Erythroblast (primary cell): ENCODE measurements at regions not wholly inside any gene's neighbourhood (a gene's known extent, or its start where the extent isn't known, plus 50 kb on each side); places are given as distances from the start of the nearest gene placed in this dataset.

Source experiments
- DNase-seq, 2 experiments: peaks; one replicate each; lab custom pipeline; 2025; lab: John Stamatoyannopoulos, UW
- GATA1 ChIP-seq: IDR thresholded peaks from 2 replicates; pipeline ENCODE4 v1.6.1; 2011; ENCODE audit warnings: low read depth, mild to moderate bottlenecking, control low read depth, low read length, moderate library complexity
- POLR2A ChIP-seq: IDR thresholded peaks from 2 replicates; pipeline ENCODE4 v1.6.1; 2011; ENCODE audit warnings: mild to moderate bottlenecking, low read length

DNA sequence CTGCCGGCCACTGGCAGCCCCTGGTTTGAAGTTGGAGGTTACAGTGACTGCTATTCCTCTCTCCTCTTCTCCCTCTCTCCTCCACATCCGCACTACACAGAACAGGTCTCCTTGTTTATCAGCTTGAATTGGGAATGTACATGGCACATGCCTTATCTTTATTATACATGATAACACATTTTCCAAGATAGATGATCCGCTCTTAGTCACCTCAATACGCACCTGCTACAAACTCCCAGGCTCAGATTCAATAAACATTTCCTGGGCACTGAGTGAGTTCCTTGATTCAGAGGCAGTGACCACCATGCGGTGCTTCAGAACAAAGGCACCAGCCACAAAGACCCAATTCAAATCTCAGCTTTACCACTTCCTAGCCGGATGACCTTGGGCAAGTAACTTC is 227.7 kb downstream of the TSHZ3 start:
- TF ChIP-seq POLR2A (no peak), GATA1 (no peak)
- DNase-seq = no peak

- TF ChIP-seq POLR2A = no peak
- TF ChIP-seq GATA1 = no peak
- DNase-seq = no peak
Observed at GRCh38 chr19:31120952-31121351, 228.3 kb downstream of the TSHZ3 start.

DNA sequence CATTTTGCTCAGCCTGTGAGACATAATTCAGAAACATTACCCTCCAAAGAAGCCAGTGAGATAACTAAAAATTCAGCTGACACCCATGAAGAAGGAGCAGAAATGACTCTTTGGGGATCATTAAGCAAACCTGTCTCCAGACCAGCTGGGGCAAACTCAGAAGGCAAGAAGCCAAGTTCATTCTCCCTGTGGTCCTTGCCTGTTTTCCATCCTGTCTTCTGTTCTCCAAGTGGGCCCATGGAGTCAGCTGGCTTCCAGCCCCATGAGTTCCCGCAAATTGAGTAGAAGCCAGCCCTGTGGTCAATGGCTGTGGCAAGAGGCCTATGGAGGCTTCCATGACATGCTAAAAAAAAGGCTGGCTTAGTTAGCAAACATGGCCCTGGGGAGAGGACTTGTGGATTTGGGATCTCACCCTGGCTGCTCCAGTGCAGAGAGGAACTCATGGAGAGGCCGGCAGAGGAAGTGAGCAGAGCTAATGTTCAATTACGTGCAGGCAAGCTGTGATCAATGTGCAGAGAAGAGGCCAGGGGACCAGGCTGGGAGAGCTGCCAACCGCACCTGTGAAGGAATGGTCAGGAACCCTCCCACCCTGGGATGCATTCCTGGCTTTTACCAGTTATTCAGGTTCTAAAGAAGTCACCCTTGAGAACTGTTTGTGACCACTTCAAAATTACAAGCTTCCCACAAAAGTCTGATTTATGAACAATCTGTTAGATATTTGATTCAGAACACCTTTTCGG is 229.1 kb downstream of the TSHZ3 start:
- DNase-seq = no peak
- TF ChIP-seq POLR2A (no peak), GATA1 (no peak)

DNA sequence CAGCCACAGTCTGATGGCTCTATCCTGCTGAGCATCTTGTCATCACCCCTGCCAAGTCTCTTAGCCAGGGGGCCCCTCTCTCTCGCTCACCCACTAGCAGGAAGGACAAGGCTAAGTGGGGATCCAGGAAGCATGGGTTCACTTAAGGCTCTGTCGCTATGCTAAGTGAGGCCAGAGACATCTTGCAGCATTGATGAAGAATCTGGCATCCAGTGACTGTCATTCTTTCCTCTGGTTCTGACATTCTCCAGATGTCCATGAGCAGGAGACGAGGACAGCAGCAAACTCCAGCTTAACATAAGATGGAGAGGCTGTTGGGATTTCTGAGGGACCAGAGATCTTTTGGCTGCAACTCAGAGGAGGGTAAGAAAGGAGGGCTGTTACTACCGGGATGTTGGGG is 230.2 kb downstream of the TSHZ3 start:
- DNase-seq = no peak
- TF ChIP-seq POLR2A (no peak), GATA1 (no peak)

DNA sequence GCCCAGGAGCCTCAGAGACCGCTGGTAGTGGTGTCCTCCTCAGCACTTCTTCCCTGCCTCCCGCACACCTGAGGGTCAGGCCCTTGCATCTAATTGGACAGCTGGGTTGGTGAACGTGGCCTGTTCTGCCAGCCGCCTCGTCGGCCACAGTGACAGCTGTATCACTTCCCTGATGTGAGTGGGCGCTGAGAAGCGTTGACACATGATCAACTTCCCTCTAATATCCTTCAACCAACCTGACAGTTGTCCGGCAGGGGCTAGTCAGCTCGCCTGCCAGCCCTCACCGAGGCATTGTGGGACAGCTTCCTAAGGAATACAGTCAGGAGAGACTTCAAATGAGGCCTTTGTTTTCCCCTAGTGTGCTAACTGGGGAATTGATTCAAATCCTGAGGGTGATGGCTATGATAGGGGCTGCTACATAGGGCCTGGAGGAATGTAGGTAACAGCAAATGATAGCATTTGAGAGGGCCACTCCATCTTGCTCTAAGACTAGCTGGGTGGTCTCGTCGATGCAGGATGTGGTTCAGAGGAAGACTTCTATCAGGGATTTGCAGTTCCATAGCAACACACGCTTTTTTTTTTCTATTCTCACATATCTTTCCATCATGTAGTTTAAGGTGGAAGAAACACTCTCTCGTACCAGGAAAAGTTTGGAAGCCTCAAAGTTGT is 230.8 kb downstream of the TSHZ3 start:
- no peak for TF ChIP-seq POLR2A
- TF ChIP-seq GATA1 = no peak

GRCh38 chr19:31114585-31114984 is 234.7 kb downstream of the TSHZ3 start:
- TF ChIP-seq POLR2A (no peak), GATA1 (no peak)
- DNase-seq = no peak

More for the DNA sequence above, 230.8 kb downstream of the TSHZ3 start:
- no peak for DNase-seq

GRCh38 chr19:31113293-31113692 is 235.9 kb downstream of the TSHZ3 start:
- TF ChIP-seq POLR2A (no peak), GATA1 (no peak)
- DNase-seq = no peak

DNA sequence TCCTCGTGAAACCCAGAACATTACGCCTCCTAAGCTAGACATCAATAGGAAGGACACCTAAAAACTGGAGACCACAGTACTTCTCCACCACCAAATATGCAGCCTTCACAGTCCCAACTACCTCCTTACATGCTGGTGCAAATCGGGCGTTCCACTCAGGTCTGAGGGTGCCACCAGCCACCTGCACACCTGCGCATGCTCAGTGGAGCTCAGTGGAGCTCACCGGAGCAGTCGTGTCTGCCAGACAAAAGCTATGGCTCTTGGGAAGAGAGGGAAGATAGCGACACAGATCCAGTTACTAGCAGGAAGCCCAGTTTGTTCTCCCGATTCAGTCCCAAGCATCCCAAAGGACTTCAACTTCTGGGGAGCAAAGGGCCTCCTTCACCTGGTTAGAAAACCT is 237.1 kb downstream of the TSHZ3 start:
- TF ChIP-seq POLR2A (no peak), GATA1 (no peak)
- DNase-seq = no peak

DNA sequence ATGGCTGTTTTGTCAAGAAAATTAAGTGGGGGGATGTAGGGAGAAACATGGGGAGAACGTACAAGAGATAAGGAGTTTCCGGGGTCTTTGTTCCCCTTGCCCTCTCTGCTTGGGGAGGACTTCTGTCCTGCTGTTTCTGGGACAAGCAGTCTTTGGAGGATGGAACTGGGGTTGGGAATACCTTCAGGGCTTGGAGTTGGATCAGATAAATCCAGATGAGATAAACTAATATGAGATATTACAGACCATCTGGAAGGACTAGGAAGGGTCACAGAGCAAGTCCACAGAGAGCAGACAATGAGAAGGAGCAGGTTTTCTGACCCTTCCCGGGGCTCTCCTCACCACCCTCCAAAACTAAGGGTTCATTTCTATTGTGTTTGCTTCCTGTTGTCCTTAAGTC is 237.5 kb downstream of the TSHZ3 start:
- no peak for DNase-seq
- TF ChIP-seq GATA1 (no peak), POLR2A (no peak)

GRCh38 chr19:31110336-31110735 is 238.9 kb downstream of the TSHZ3 start:
- no peak for DNase-seq

GRCh38 chr19:31109636-31110035 is 239.6 kb downstream of the TSHZ3 start:
- no peak for DNase-seq
- TF ChIP-seq POLR2A = no peak
- TF ChIP-seq GATA1 = no peak

More at GRCh38 chr19:31110336-31110735, 238.9 kb downstream of the TSHZ3 start:
- TF ChIP-seq GATA1 = no peak
- TF ChIP-seq POLR2A = no peak

DNA sequence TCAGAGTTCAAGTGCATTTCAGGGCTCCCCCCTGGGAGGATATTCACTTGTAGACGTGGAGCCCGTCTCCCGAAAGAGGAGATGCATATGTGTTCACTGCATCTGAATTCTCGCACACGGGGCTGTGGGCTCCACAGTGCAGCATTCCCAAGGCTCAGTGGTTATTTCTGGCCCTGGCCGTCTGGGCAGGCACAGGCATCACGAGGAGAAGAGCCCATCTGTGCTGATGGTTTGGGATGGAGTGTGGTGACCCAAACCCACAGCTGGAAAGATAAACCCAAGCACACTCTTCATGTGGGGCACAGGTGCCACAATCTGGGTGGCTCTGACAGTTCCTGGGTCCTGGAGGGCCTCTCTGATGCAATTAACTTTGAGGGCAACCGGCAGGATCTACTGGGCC is 242.1 kb downstream of the TSHZ3 start:
- no peak for TF ChIP-seq POLR2A
- TF ChIP-seq GATA1 = no peak
- DNase-seq = no peak

GRCh38 chr19:31105761-31106160 is 243.5 kb downstream of the TSHZ3 start:
- DNase-seq = no peak
- TF ChIP-seq POLR2A = no peak

GRCh38 chr19:31104451-31104850 is 244.8 kb downstream of the TSHZ3 start:
- no peak for DNase-seq
- TF ChIP-seq GATA1 (no peak), POLR2A (no peak)

GRCh38 chr19:31103228-31103627 is 246.0 kb downstream of the TSHZ3 start:
- TF ChIP-seq POLR2A = no peak
- TF ChIP-seq GATA1 = no peak

More at GRCh38 chr19:31103228-31103627, 246.0 kb downstream of the TSHZ3 start:
- DNase-seq = no peak
